ENCODE measurements at regions not wholly inside any gene's neighbourhood (a gene's known extent, or its start where the extent isn't known, plus 50 kb on each side); places are given as distances from the start of the nearest gene placed in this dataset.

DNA sequence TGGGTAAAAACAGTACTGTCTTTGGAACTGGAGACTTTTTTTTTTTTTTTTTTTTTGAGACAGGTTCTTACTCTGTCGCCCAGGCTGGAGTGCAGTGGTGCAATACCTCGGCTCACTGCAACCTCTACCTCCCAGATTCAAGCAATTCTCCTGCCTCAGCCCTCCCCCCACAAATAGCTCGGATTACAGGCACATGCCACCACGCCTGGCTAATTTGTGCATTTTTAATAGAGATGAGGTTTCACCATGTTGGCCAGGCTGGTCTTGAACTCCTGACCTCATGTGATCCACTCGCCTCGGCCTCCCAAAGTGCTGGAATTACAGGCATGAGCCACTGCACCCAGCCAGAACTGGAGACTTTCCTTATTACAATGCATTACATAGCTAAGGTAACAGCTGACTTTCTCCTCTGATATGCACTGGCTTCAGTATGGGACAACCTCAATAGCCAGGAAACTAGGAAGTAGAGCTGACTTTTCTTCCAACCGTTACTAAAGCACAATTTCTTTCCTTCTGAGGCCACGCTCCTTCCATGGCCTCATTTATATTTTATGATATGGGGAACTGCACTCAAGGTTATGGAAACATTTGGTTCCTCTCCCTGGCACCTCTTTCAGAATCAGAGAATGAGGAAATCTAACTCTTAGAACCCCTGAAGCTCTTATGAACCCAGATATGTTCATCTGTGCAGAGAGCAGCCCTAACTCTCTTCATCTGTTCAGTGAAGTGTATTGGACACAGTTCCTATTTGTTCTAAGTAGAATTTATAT lies 53.5 kb upstream of the FAM9B start:
- no peak for DNase-seq (ENCODE audit: low read depth)

DNA sequence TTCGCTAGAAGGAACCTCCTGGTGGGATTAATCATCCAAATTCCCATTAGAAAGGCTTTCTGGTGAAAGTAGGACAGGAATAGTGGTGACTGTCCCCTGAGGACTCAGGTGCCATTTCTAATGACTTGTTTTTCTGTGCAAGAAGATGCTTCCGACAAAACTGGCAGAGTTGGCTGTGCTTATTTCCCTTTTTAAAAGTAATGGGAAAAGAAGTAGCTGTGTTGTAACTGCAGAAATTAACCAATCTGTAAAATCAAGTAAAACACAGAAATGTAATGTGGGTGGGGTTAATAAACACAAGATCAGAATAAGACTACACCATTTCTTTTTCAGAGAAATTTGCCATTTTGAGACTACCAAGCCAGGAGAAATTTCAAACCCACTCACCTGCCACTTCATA lies 55.0 kb upstream of the FAM9B start:
- DNase-seq (ENCODE audit: low read depth) = no peak

DNA sequence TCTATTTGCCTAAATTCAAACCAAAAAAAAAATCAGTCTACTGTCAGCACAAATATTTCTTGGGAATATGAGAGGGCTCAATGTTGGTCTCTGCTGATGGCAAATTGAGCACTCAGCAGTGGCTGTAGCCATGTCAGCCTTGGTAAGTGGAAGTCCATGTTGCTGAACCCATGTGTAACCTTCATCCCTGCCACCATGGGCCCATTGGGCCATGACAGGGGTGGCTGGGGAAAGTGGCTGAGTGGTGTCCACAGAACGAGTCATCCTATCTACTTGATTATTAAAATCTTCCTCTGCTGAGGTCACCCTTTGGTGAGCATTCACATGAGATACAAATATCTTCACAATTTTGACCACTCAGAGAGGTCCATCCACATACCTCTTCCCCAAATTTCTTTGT lies 56.8 kb upstream of the FAM9B start:
- DNase-seq (ENCODE audit: low read depth) = no peak

DNA sequence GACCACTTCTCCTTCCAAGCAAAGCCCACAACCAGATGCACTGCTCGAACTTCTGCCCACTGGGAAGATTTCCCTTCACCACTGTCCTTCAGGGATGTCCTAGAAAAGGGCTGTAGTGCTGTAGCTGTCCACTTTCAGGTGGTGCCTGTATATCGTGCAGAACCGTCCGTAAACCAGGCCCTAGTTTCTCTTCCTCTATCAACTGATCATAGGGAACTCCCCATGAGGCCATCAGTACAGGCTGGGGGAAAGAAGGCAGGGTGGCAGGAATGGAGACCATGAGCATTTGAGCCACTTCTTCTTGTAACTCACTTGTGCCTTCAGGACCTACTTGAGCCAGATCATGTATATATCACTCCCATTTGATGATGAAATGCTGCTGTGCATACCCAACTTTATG lies 57.3 kb upstream of the FAM9B start:
- no peak for DNase-seq (ENCODE audit: low read depth)

DNA sequence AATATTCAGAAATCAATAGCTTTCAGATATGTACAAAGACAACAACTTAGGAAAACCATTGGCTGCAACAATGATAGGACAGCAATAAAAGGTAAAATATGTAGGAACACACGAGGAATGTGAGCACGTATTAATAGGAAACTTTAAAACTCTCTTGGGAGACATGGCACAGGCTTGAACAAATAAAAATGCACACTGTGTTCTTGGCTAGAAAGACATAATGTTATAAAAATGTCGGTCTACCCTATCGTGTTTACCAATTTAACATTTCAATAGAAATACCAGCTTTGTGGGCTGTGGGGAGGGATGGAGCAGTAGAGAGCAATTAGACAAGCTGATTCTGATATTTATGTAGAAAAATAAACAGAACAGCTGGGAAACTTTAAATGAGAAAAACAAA lies 69.0 kb upstream of the FAM9B start:
- no peak for DNase-seq (ENCODE audit: low read depth)

DNA sequence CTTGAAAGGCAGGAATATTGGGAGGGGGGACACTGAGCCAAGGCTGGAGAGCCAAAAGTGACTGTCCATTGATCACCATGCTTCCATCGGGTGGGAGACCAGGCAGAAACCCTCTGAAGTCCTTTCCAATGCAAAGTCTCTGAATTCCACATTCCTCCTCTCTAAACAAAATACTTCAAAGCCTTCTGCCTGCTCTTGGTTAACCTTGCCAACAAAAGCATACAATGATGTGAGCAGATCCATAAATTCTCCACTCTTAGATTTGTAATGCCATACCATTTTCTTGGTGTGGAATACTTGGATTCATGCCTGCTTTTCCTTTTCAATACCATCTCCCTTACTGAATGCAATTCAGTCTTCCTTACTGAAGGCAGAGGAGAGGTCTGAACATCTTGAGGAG lies 74.1 kb upstream of the FAM9B start:
- no peak for DNase-seq (ENCODE audit: low read depth)

DNA sequence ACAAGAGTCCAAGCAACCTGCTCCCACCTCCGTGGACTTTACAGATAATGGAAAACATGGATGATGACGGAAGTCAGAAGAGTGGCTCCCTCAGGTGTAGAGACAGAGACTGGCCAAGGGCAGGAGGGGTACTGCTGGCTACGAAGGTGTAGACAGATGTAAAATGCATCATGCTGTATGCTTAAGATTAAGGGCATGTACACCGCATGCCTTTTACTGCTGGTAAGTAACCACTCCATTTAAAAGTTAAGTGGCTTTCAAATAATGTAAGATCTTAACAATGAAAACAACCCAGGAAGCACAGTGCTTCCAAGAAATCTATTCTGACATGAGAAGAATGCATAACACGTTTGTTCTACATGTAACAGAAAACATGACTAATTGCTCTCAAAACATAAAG lies 76.9 kb upstream of the FAM9B start:
- DNase-seq (ENCODE audit: low read depth) = no peak

DNA sequence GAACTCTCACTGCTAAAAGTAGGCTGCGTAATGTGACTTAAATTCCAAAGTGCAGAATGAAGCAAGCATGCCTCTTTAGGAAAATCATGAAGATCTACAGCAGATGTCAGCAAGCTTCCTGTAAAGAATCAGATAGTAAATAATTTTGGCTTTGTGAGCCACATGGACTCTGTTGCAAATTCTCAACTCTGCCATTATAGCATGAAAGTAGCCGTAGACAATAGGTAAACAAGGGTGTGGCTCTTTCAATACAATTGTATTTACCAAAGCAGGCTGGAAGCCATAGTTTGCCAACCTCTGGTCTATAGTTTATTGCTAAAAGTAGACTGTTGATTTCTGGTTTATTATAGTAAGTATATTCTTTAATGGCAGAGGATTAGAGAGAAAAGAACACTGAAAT lies 80.3 kb upstream of the FAM9B start:
- DNase-seq (ENCODE audit: low read depth) = no peak

DNA sequence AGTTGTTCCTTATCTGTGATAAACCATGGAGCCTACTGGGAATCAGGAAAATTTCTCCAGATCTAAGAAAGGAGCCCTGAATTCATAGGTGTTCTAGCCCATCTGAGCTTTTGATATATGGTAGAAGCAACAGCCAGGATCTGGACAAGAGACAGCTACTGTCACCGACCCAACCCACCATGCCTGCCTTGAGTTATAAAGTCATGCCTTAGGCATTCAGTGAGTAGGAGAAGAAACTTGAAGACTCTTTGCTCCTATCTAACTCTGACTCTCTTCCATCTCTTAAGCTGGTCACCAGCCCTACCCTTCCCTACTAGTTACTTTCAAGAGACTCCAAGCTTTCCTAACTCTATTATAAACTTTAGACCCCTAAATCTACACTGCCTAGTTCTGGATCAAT lies 83.9 kb upstream of the FAM9B start:
- no peak for DNase-seq (ENCODE audit: low read depth)

DNA sequence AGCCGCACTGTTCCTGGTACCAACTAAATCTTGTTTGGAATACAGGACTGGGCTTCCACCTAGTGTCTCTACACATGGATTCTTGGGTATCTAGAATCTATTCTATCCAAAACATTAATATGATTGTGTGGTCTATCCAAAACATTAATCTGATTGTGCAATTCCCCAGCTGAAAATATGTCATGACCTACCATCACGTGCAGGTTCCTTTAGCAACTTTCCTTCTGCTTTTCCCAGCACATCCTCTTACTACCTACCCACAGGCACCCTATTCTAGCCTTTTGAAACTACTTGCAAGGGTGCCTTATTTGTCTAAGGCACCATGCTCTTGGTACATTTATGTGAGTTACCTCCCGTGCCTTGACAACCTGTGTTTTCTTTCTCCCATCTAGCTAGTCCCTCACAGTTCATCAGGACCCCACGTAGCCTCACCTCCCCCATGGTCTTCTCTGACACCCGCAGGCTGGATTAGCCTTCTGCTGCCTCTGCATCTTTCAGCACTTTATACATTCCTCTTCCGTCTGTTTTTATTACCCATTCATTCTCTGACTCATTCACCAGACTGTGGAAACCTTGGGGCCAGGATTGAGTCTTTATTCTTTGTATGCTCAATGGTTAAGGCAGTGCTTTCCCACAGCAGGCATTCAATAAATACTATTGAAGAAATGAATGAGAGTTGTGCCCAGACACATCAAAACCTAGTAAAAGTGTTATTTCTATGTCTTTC lies 88.8 kb upstream of the FAM9B start:
- DNase-seq (ENCODE audit: low read depth) = no peak

DNA sequence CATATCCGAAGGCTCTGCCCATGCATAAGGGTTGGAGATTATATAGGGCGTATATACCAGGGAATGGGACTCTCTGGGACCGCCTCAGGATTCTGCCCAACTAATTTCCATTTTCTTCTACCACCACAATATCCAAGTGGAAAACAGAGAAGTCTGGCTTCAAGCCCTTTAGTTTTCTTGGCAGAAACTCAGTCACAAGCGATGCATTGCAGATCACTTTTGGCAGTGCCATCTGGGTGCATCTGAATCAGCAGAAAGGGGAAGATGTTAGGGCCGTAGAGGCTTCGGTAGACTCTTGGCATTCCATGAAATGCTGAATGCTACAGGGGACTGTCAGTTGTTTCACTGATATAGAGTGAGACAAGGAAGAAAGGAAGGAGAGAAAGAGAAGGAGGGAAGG lies 94.1 kb upstream of the FAM9B start:
- no peak for DNase-seq (ENCODE audit: low read depth)

DNA sequence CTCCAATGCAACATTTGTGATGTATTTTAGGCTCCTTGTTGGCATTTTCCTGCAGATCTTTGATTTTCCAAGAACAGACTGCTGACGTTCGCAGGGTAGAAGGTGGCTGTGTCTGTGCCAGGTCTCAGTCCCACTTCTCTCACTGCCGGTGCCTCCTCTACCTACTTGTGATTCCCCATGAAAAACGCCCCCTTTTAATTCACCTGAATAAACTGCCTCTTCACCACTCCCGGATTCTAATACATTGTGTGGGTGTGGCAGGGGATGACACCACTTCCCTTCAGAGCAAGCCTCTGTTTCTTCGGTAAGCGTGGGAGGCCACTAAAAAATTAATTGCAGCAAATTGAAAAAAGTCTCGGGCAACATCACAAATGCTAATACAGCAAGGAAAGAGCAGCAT lies 96.1 kb upstream of the FAM9B start:
- DNase-seq (ENCODE audit: low read depth) = no peak

DNA sequence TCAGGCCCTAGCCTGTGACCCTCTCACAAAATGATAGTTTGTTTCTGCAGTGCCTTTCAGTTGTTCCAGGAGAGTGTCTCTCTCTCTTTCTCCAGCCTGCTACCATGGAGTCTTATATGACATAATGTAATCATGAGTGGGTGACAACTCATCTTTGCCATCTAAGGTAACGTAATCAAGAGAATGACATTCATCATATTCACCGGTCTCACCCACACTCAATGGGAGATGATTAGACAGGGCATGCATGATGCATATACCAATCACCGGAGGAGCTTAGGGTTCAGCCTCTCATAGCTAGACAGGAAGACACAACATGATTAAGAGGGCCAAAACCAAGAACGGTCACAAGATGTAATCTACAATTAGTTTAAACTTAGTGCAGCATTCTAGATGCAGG lies 97.1 kb upstream of the FAM9B start:
- DNase-seq (ENCODE audit: low read depth) = no peak

DNA sequence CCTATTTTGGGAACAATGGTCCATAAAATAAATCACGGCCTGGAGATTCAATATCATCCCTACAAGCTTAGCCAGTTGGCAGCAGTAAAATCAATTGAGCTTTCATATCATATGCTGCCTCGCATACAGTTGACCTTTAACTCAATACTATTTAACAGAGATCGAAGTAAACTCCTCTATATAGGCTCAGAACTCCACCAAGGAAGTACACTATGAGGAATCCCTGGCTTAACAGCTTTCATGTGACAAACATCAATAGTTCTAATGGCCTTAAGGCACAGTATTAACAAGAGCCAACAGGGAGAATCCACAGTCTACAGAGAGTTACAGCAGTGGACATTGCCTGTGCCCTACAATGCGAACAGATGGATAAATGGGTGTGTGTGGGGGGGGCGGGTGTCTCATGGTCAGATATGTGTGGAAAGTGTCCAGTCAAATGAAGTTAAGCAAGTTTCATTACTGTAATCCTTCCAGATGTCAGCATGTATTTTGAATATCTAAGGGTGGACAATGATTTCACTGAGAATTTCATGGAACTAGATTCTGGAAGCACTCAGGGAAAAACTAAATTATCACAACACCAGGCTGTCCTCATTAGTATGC lies 98.2 kb upstream of the FAM9B start:
- DNase-seq (ENCODE audit: low read depth) = no peak

DNA sequence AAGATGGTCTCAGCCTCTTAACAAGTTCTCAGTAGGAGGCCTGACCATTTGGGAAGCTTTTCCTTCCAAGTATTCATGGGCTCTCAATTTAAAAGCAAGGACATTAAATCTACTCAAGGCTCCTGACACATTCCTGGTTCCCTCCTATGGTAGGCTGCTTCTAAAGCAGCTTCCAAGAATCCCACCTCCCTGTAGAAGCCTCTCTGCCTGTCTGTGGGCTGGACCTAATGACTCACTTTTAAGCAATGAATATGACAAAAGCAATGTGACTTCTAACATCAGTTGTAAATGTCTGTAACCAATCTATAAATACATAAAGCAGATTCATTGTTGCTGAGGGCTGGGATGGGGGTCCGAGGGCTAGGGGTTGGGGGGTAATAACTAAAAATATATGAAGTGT lies 99.5 kb upstream of the FAM9B start:
- DNase-seq (ENCODE audit: low read depth) = no peak

DNA sequence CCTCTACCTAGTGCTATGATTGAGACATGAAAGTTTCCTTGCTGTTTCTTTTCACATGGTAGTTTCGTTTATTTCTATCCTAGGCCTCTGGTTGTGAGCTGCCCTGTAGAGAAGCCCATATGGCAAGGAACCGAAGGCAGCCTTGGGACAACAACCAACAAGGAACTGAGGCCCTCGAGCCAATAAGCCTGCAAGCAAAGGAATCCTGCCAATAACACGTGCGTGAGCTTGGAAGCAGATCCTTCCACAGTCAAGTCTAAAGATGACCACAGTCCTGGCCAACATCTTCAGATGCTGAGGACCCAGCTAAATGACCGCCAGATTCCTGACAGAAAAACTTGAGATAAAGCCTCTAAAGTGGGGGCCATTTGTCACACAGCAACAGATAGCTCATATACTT lies 100.4 kb upstream of the FAM9B start:
- no peak for DNase-seq (ENCODE audit: low read depth)

DNA sequence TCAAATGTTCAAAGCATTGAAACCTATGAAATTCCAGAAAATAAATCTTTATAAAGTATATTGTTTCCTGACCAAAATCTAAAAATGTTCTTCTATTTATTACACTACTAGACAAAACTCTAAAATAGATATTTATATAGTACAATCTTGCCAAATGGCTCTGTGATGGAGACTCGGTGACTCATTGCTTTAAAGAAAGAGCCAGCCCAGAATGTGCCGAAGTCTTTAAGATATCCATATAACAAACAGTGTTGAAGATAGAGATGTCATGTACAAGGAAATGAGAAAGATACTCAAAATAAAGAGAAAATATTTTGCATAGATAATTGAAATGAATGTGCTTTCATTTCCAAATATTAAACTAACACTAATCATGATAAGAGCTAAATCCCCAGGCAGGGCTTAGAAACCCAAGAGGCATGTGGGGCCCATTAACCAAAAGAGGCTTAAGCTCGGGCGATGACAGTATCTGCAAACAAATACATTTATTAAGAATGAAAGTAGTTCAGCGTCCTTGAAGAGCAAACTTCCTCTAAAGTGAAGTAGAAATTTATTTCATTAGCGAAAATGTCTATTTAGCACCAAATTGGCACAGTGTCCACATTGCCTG lies 102.1 kb upstream of the FAM9B start:
- no peak for DNase-seq (ENCODE audit: low read depth)

DNA sequence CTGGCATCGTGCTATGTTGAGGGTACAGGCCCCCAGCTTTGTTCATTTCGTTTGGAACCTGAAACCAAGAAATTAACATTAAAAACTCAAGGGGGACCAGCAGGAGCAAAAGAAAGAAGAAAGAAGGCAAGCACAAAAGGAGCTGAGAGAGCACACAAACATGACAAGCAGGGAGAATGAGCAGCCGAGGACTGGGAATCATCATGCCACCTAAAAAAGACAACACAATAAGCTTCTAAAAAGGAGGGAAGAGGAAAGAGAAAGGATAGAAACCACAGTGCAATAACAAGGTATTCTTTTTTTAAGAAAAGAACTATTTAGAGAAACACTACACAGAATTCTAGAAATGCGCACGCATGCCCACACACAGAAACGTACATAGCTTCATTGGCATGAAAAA lies 103.2 kb upstream of the FAM9B start:
- DNase-seq (ENCODE audit: low read depth) = no peak

DNA sequence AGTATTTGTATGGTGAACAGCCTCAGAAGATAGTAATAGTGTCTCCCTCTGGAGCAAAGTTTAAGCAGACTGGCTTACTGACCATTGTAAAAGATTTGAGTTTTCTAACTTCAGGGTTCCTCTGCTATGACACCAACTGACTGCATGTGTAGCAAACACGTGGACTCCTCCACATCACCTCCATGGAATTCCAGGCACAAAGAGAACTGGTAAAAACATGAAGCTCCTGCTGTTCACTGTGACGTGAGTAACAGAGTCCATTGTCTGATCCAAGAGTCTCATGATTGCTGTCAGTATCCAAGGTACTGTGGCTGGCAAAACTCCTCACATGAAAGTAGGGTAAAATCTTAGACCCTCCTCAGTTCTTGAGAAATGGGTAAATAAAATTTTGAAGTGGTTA lies 107.6 kb upstream of the FAM9B start:
- no peak for DNase-seq (ENCODE audit: low read depth)

DNA sequence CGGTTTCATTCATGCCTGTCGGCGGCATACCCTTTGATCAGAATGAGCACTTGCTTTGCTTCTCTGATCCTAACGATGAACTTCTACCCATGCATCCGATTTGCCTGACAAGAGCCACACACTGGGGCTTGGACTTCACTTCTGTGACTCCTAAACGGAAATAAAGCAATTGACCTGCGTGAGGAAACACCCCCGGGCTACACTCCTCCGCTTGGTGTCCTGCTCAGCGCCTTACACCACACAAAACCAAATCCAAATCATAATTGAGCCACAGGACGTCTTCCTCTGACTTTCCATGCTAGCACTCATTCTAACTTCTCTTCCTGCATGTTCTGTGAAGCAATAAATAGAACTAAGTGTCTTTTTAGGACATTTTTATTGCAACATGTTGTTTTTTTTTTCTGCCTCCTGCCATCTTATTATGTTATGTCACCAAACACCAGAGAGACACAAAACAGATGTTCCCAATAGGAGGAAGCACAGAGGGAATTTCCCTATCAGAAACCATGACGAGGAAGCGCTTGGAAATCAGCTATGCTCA lies 110.8 kb upstream of the FAM9B start:
- no peak for DNase-seq (ENCODE audit: low read depth)

DNA sequence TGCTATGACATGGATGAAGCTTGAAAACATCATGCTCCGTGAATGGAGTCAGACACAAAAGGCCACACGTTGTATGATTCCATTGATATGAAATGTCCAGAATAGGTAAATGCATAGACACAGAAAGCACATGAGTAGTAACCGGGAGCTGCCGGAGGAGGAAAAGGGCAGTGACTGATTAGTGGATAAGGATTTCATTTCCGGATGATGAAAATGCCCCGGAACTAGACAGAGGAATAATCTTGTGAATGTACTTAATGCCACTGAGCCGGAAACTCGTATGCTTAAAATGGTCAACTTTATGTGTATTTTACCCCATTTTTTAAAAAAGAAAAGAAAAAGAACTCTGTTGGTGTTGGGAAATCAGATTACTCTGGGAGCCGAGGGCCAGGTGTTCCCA lies 112.7 kb upstream of the FAM9B start:
- DNase-seq (ENCODE audit: low read depth) = no peak

DNA sequence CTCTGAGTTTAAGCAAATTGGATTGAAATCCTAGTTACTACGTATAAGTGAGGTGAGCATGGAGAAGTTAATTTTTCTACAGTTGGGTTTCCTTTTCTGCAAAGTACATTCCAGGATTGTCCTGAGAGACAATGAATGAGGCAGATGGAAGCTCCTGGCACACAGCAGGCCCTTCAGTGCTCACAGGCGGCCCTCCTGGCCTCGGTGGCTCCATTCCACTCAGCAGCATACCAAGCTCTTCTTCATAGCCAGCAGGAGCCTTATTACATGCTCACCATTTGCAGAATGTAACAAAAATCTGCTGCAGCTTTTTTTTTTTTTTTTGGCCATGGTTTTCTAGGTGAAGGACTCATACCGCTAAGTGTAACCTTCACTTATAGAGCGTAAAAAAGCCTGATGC lies 113.2 kb upstream of the FAM9B start:
- no peak for DNase-seq (ENCODE audit: low read depth)

DNA sequence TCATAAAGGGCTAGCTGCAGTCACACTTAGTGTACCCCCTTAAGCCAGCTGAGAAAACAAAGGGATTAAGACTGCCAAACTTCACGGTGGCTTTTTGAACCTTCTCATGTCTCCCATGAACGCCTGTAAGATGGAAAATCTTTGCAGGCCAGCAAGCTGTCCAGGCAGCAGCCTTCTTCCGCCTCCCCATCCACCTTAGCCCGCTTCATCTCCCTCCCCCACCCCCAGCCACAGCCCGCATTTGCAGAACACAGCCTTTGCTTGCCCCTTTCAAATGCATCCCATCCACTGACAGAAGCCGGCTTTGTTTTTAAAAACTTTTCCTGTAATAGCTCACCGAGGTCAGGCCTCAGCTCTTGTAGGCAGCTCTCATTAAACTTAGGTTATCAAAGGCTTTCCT lies 113.8 kb upstream of the FAM9B start:
- no peak for DNase-seq (ENCODE audit: low read depth)
